ENCODE measurements at regions not wholly inside any gene's neighbourhood (a gene's known extent, or its start where the extent isn't known, plus 50 kb on each side); places are given as distances from the start of the nearest gene placed in this dataset.

GRCh38 chr1:207968521-207969009 lies 57.6 kb upstream of the CD34 start:
- DNase-seq (peak; percentile 46 to 78 (median 69)), ATAC-seq (ENCODE audit: insufficient read depth, low FRiP score) (no peak)
- no peaks in the 10 kb centered on the region for H3K27me3 ChIP-seq (ENCODE audit: control insufficient read depth in 3 of 3, insufficient read depth in 3 of 3, low read length in 2 of 3)

GRCh38 chr1:207967703-207968102 lies 56.8 kb upstream of the CD34 start:
- ATAC-seq (ENCODE audit: insufficient read depth, low FRiP score): no peak
- 96 to 100% methylated on average over 2 of the region's 2 CpGs for WGBS, 2 donors

More at GRCh38 chr1:207968521-207969009, 57.6 kb upstream of the CD34 start:
- Histone ChIP-seq H3K4me3 (no peak overlapping the region), H3K36me3 (ENCODE audit: control insufficient read depth in 4 of 4, insufficient read depth in 4 of 4, low read length in 4 of 4) (no peaks in the 10 kb centered on the region), H3K4me1 (ENCODE audit: control insufficient read depth in 5 of 5, insufficient read depth in 5 of 5, low read length in 5 of 5) (peaks cover 0 to 45% (median 12%) of the 10 kb centered on the region in 5 donors), H3K27ac (ENCODE audit: low read depth in 1 of 2, low read length in 1 of 2) (no peak overlapping the region), H3K9me3 (ENCODE audit: control insufficient read depth in 4 of 4, insufficient read depth in 3 of 4, low read length in 3 of 4) (no peaks in the 10 kb centered on the region), H3K9ac (ENCODE audit: insufficient read depth in 1 of 2, low read length in 2 of 2) (no peak overlapping the region)
- TF ChIP-seq CTCF (IDR thresholded peaks at IDR 0.05; ENCODE audit: control extremely low read depth, extremely low read depth): no peak
- 48 to 80% methylated on average over 5 of the region's 5 CpGs for WGBS, 2 donors

GRCh38 chr1:207966521-207966920 lies 55.6 kb upstream of the CD34 start:
- Histone ChIP-seq H3K9ac (ENCODE audit: insufficient read depth in 1 of 2, low read length in 2 of 2) (no peak overlapping the region), H3K4me3 (no peak overlapping the region), H3K27me3 (ENCODE audit: control insufficient read depth in 3 of 3, insufficient read depth in 3 of 3, low read length in 2 of 3) (no peaks in the 10 kb centered on the region), H3K27ac (ENCODE audit: low read depth in 1 of 2, low read length in 1 of 2) (no peak overlapping the region), H3K9me3 (ENCODE audit: control insufficient read depth in 4 of 4, insufficient read depth in 3 of 4, low read length in 3 of 4) (no peaks in the 10 kb centered on the region), H3K4me1 (ENCODE audit: control insufficient read depth in 5 of 5, insufficient read depth in 5 of 5, low read length in 5 of 5) (peaks cover 4 to 44% (median 16%) of the 10 kb centered on the region in 5 donors), H3K36me3 (ENCODE audit: control insufficient read depth in 4 of 4, insufficient read depth in 4 of 4, low read length in 4 of 4) (no peaks in the 10 kb centered on the region)
- DNase-seq (no peak), ATAC-seq (ENCODE audit: insufficient read depth, low FRiP score) (no peak)
- 90 to 92% methylated on average over 5 of the region's 5 CpGs for WGBS, 2 donors
- no peak for TF ChIP-seq CTCF (IDR thresholded peaks at IDR 0.05; ENCODE audit: control extremely low read depth, extremely low read depth)

More at GRCh38 chr1:207967703-207968102, 56.8 kb upstream of the CD34 start:
- no peaks in the 10 kb centered on the region for H3K36me3 ChIP-seq (ENCODE audit: control insufficient read depth in 4 of 4, insufficient read depth in 4 of 4, low read length in 4 of 4)
- H3K27me3 ChIP-seq (ENCODE audit: control insufficient read depth in 3 of 3, insufficient read depth in 3 of 3, low read length in 2 of 3): no peaks in the 10 kb centered on the region
- no peaks in the 10 kb centered on the region for H3K9me3 ChIP-seq (ENCODE audit: control insufficient read depth in 4 of 4, insufficient read depth in 3 of 4, low read length in 3 of 4)
- peaks cover 0 to 51% (median 15%) of the 10 kb centered on the region in 5 donors for H3K4me1 ChIP-seq (ENCODE audit: control insufficient read depth in 5 of 5, insufficient read depth in 5 of 5, low read length in 5 of 5)
- no peak for DNase-seq
- no peak for TF ChIP-seq CTCF (IDR thresholded peaks at IDR 0.05; ENCODE audit: control extremely low read depth, extremely low read depth)
- no peak overlapping the region for H3K9ac ChIP-seq (ENCODE audit: insufficient read depth in 1 of 2, low read length in 2 of 2)
- H3K27ac ChIP-seq (ENCODE audit: low read depth in 1 of 2, low read length in 1 of 2): no peak overlapping the region
- no peak overlapping the region for H3K4me3 ChIP-seq
